ENCODE measurements at regions not wholly inside any gene's neighbourhood (a gene's known extent, or its start where the extent isn't known, plus 50 kb on each side); places are given as distances from the start of the nearest gene placed in this dataset.

DNA sequence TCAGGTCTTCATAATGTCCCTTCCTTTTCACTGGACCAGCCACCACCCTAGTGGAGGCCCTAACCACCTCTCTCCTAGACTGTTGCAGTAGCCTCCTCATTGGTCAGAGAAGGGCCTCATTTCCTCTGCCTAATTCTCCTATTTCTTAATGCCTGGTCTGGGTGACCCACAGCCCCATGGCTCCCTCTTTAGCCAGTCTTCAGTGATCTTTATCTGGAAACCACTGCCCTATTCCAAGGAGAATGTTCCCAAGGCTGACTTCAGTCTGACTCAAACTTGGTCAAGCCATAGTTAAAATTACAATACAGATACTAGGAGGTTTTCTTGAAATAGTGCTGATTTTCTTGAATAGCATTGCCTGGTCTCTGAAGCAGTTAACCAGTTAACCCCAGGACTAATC lies 53.6 kb upstream of the PRPS1 start:
- no peak for TF ChIP-seq POLR2A (IDR thresholded peaks at IDR 0.05)
- TF ChIP-seq, protein P1, sequence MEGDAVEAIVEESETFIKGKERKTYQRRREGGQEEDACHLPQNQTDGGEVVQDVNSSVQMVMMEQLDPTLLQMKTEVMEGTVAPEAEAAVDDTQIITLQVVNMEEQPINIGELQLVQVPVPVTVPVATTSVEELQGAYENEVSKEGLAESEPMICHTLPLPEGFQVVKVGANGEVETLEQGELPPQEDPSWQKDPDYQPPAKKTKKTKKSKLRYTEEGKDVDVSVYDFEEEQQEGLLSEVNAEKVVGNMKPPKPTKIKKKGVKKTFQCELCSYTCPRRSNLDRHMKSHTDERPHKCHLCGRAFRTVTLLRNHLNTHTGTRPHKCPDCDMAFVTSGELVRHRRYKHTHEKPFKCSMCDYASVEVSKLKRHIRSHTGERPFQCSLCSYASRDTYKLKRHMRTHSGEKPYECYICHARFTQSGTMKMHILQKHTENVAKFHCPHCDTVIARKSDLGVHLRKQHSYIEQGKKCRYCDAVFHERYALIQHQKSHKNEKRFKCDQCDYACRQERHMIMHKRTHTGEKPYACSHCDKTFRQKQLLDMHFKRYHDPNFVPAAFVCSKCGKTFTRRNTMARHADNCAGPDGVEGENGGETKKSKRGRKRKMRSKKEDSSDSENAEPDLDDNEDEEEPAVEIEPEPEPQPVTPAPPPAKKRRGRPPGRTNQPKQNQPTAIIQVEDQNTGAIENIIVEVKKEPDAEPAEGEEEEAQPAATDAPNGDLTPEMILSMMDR (IDR thresholded peaks at IDR 0.05), result no peak

Measured in right lobe of liver (tissue), 4 donors.